ENCODE measurements at regions not wholly inside any gene's neighbourhood (a gene's known extent, or its start where the extent isn't known, plus 50 kb on each side); places are given as distances from the start of the nearest gene placed in this dataset.

- no peak for DNase-seq
These were observed 117.9 kb upstream of the HS3ST1 start for GRCh38 chr4:11546391-11547175.

DNA sequence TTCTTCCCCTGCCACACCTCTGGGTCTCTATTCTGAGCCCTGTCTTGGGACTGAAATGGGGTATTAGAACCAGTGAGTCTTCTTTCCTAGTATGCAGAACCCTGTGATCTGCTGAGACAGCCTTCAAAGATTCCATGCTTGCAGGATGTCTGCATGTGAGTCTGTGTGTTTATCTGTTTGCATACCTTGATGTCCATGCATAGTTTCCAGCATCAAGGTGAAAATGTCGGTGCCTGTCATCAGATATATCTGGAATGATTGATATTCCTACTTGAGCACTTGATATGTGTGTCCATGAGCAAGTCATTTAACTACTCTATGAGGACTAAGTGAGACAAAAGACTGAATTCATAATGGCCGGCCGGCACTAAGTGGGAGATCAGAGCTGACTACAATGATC, 117.0 kb upstream of the HS3ST1 start:
- no peak for DNase-seq

DNA sequence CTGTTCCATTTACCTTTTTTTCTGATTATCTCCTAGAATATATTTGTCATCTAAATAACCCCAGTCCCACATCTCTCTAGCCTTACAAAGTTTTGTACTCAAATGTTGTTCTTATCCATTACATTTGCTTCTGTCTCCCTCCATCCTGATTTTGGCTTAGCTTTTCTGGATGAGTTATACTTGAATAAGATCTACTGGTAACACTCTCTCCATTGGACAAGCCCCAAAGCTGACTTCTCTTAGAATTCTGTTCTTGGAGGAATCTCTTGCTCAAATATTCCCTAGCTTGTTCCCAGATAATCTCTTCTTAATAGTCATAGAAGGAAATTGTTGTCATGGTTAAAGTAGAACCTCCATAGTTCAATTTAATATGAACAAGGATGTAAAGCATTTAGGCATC, 115.5 kb upstream of the HS3ST1 start:
- DNase-seq, result no peak

DNA sequence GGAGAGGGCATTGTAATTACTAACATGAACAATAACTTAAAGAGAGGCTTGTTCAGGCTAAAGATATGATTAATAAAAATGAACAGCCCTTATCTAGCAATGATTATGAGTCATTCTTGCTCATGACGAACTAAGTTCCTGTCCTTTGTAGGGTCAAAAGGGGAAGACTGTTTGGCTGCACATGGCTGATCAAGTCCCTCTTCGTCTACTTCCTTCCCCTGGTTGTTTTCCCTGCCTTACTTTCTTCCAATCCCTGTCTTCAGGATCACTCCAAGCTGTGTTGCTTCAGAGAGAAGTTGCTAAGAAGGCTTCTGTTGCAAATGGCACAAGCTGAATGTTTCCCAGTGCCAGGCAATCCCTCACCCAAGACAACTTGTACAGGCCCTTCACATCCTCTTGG, 115.0 kb upstream of the HS3ST1 start:
- DNase-seq, result no peak

- DNase-seq, result no peak
These were observed 114.3 kb upstream of the HS3ST1 start for GRCh38 chr4:11542952-11543351.

DNA sequence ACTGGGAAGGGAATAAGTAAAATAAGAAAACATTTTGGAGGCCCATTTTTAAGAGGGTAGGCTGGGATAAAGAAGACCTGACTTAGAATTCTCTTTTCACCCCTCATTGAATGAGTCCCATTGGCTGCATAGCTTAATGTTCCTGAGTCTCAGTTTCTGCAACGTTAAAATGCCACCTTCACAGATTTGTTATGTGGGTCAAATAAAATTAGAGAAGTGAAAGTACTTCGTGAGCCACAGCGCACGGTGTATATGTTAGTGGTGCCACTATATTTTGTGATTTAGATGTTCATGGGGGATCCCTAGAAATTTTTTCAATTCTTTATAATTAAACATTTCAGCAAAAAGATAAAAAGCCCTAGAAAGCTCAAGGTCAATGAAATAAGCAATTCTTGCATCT, 109.2 kb upstream of the HS3ST1 start:
- DNase-seq, result no peak

- no peak for DNase-seq
These were observed 106.6 kb upstream of the HS3ST1 start for GRCh38 chr4:11535333-11535732.

DNA sequence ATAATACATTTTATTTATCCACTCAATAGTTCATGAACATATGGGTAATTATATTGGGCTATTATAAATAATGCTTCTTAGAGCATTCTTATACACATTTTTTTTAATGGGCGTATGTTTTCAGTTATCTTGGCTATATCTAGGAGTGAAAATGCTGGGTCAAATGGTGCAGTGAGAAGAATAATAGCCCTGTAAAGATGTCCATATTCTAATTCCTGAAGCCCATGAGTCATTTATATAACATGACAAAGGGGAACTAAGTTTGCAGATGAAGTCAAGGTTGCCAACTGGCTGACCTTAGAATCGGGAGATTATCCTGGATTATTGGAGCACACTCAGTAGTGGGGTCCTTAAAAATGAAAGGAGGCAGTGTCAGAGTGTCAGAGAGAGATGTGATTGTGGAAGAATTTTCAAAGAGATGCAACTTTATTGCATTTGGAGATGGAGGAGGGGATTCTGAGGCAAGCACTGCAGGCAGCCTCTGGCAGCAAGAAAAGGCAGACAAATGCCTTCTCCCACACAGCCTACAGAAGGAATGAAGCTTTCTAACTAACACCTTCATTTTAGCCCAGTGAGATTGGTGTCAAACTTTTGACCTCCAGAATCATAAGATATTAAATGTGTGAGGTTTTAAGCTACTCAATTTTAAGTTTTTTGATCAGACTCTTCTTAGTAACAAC, 106.1 kb upstream of the HS3ST1 start:
- no peak for DNase-seq

GRCh38 chr4:11532138-11532537, 103.4 kb upstream of the HS3ST1 start:
- DNase-seq, result no peak

- no peak for DNase-seq
These were observed 101.0 kb upstream of the HS3ST1 start for GRCh38 chr4:11529625-11530201.

DNA sequence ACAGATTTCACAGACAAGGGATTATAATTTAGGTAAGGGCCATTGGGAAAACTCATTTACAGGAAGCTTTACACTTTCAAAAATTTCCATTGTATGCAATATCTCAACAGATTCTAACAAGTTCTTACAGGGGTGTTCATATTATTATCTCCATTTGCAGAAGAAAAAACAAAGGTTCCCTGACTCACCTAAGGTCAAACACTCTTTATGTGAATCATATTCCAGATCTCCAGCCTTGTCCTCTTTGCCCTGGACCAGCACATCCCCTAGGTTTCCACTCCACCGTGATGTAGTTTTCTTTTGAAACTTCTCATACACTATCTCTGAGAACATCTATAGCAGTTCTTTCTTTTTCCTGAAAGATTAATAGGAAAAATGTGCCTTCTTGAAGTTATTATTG, 96.4 kb upstream of the HS3ST1 start:
- no peak for DNase-seq

GRCh38 chr4:11518754-11519153, 90.1 kb upstream of the HS3ST1 start:
- no peak for DNase-seq

DNA sequence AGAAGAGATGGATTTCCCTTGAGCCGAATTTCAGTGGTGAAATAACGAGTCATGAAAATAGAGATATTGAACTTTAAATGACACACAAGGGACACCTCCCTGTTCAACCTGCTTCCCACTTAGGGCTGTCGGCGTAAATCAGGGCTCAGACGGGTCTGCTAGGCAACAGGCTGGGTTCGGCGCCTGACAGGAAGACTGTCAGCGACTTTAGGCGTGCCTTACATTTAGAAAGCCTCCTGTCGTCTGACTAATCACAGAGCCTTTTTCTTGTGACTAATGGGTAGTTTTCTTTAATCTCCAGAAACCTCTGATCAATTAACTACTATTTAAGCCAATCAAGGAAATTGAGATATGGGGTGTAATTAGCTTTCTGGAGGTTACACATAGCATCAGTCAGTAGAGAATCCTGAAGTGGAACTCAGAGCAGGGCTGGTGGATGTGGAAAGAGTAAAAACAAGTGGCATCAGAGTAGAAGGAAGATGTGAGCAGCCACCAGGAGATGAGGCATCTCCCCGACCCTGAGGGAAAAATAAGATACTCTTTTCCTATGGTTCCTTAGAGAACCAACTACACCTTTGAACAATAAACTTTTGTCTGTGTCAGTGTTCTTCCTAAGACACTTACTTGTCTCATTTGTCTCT, 86.2 kb upstream of the HS3ST1 start:
- no peak for DNase-seq

GRCh38 chr4:11514003-11514402, 85.3 kb upstream of the HS3ST1 start:
- no peak for DNase-seq

GRCh38 chr4:11512871-11513270, 84.2 kb upstream of the HS3ST1 start:
- no peak for DNase-seq

DNA sequence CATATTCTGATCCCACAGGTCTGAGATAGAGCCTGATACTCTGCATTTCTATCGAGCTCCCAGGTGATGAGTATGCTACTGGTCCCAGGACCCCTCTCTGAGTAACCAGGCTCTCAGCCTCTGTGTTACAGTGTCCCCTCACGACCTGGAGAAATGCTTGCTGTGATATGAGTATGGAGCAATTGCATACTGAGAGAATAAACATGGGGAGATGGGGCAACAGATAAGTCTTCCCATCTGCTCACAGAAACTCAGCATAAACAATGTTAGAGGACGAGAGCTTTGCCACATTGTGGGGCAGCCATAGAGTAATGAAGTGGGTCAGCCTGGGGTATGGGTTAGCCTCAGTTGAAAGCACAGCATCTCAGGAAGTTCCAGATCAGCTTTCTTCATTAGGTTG, 82.6 kb upstream of the HS3ST1 start:
- no peak for DNase-seq

DNA sequence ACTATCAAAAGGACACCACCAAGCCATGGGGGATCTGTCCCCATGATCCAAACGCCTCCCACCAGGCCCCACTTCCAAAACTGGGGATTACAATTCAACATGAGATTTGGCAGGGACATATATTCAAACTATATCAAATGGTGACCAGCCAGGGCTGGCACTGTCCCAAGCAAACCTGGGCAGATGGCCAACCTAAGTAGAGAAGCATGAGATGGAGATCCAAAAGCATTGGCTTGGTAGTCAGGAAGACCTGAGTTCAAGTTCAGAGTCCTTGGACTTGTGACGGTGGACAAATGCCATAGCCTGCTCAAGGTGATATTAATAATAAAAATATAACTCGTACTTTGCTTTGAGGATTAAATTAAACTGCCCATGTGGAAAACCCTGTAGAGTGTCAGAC, 79.2 kb upstream of the HS3ST1 start:
- DNase-seq, result no peak

- DNase-seq, result no peak
These were observed 77.5 kb upstream of the HS3ST1 start for GRCh38 chr4:11506194-11506593.

DNA sequence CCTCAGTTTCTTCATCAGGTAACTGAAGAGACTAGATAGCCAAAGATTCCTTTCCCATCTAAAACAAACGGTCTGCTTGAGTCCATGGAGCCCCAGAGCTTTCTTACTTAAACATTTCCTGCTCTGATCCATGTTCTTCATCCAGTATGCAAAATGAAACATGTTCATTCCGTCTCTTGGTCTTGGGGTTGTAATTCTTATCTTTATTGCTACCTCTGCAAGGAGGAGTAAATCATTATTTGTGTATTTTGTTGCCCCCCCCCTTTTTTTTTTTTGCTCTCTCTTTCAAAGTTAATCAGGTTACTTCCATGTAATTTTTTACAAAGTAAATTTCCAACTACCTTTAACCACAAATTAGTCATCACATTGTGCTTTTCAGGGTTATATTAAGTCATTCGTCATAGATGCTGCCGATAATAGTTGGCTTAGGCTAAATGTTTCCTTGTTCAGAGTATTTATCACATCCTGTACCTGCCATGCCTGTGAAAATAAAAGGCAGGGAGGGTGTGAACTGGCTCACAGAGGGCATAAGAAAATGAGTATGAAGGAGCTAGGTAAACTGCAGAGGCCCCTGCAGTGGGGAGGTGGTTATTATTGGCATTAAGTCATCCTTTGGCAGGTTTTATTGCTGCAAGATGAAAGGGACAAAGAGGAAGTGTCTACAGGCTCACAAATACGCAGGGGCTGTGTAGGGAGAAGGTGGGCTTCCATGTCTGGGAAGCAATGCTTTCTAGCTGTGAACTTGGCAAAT, 76.7 kb upstream of the HS3ST1 start:
- no peak for DNase-seq

DNA sequence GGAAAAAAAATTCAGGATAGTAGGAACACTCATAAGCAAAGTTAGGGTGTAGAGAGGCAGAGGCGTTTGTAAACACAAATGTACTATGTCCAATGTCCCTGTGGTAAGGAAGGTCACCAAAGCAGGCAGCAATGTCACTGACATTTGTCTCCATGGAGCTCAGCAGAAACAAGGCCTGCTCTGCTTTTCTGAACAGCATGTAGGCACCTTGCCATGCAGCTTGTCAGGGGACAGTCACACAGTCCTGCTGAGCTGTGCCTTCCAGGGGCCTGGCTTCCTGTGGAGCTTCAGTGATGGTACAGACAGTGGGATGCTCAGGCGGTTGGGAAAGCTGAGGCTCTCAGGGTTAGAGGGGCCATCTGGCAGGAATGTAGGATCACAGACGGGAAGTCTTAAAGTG, 74.5 kb upstream of the HS3ST1 start:
- no peak for DNase-seq

DNA sequence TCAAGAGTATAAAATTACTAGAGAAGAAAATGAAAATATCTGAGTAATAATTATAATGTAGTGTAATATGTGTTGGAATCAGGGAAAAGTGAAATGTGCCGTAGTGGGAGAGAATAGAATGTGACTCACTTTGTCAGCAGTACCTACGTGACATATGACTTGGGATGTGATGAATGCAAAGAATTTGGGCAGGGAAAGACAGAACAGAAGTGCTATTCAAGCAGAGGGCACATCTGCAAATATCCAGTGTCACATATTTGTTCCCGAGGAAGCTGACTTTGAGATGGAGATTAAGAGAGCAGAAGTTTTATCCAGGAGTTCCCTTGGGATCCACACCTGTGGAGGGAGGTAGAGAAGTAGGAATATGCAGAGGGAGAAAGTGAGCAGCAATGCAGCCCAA, 69.3 kb upstream of the HS3ST1 start:
- no peak for DNase-seq

Measured in hypothalamus (tissue), 51 donors.